ENCODE measurements at regions not wholly inside any gene's neighbourhood (a gene's known extent, or its start where the extent isn't known, plus 50 kb on each side); places are given as distances from the start of the nearest gene placed in this dataset.

GRCh38 chr18:55912919-55913318, 324.9 kb upstream of the TCF4 start:
- no peak for DNase-seq

- no peak for DNase-seq
Observed at GRCh38 chr18:55912071-55912470, 324.1 kb upstream of the TCF4 start.

DNA sequence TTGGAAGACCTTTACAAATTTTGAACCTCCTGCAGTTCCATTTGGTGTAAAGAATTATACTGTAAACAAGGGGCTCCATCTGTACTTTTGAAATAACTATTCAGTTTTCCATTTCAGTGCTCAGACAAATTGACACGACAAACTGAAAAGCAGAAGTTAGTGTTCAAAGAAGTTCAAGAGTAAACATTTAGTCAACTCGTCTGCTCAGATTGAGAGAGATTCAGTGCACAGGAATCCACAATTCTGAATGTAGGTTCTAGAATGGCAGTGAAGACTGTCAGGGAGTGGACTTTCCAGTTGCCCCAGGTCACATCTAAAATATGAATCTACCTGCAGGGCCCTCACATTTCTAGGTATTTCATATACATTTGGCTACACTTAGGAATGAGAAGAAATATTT, 322.3 kb upstream of the TCF4 start:
- DNase-seq = no peak

GRCh38 chr18:55908901-55909366, 320.9 kb upstream of the TCF4 start:
- DNase-seq = no peak

DNA sequence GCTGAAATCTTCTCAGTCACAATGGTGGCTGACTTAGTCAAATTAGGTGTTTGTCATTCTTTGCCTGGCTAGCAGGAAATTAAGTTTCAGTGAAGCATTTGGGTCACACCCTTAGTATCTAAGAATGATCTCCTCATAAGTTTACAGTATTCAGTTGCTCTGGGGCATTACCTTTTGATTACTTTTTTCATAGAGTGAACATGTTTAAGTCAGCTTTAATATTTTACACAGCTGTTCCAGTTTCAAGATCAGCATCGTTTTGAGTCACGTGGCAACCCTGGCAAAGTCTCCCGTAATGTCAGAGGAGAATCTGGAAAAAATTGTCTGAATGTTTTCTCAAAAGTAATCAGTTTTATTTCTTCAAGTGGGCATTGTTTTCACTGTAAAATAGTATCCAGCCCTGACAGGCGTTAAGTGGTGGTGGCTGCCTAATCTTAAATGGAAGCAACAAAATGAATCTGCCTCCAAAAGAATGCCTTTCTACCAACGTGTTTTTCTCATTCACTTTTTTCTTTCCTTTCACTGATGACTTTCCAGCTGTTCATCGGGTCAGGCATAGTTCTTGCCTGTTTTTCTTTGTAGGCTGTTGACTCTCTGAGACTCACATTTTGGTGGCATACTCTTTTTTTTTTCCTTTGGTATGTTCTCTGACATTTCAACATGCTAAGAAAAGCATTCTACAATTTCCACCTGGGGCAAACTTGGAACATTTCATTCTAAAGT, 319.6 kb upstream of the TCF4 start:
- DNase-seq = no peak

GRCh38 chr18:55906536-55906935, 318.5 kb upstream of the TCF4 start:
- no peak for DNase-seq

- no peak for DNase-seq
Observed at GRCh38 chr18:55903911-55904310, 315.9 kb upstream of the TCF4 start.

GRCh38 chr18:55900380-55900779, 312.4 kb upstream of the TCF4 start:
- no peak for DNase-seq

DNA sequence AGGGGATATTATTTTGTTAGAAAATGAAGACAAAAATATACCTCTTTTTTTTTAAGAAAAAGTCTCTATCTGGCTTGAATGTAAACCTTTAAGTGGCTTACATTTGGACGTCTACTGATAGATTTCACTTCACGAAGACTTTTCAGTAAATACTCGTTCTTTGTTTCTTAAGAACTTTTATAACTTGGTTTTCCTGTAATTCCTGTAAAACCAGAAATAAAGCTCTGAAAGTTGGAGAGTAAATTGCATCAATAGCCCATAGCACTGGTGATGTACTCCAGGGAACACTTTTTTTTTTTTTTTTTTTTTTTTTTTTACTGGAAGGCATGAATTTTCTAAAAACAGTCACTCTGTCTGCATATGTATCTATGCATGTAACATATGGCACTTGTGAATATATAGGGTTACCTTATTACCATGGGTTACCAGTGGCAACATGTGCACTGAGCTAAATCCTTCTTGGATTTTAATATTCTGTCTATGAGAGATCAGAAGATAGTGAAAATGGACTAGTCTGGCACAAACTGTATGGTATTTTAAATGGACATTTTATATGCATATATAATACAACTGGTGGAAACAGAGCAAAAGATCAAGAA, 309.2 kb upstream of the TCF4 start:
- DNase-seq = no peak

GRCh38 chr18:55893948-55894347, 306.0 kb upstream of the TCF4 start:
- peak; percentile 48 for DNase-seq

DNA sequence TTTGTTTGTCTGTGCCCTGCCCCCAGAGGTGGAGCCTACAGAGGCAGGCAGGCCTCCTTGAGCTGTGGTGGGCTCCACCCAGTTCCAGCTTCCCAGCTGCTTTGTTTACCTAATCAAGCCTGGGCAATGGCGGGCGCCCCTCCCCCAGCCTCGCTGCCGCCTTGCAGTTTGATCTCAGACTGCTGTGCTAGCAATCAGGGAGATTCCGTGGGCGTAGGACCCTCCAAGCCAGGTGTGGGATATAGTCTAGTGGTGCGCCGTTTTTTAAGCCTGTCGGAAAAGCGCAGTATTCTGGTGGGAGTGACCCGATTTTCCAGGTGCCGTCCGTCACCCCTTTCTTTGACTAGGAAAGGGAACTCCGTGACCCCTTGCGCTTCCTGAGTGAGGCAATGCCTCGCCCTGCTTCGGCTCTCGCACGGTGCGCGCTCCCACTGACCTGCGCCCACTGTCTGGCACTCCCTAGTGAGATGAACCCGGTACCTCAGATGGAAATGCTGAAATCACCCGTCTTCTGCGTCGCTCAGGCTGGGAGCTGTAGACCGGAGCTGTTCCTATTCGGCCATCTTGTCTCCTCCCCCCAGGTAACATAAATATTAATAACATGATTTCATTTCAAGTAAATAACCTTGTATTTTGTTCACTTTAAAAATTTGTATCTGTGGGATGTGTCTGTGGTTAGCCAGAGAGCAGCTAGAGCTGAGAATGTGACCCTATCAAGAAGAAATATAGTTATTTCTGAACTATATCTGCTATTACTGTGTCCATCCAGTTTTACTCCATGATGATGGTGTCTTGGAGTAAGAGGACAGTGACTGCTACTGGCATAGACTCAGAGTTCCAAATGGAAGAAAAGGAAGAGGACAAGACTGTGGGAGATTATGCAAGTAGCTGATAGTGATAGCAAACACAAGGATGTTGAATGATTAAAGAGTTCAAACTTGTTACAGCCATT, 305.1 kb upstream of the TCF4 start:
- peak; percentile 76 for DNase-seq

GRCh38 chr18:55886886-55887285, 298.9 kb upstream of the TCF4 start:
- no peak for DNase-seq

DNA sequence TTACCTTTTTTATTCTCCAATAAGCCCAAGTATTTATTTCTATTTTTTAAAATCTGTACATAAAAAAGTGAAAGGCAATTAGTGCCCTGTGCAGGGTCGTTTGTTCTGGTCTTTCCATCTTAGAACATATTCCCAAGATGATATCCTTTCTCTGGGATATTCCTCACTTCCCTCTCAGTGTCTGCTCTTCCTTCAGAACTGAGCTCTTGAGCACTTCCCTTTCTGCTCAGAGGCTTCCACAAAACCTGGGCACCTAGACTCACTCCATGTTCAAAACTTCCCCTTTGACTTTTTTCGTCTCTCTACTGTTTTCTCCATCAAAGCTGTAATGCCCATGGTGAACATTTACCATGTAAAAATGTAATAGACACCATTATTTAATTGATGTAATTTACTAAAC, 296.5 kb upstream of the TCF4 start:
- DNase-seq = no peak

DNA sequence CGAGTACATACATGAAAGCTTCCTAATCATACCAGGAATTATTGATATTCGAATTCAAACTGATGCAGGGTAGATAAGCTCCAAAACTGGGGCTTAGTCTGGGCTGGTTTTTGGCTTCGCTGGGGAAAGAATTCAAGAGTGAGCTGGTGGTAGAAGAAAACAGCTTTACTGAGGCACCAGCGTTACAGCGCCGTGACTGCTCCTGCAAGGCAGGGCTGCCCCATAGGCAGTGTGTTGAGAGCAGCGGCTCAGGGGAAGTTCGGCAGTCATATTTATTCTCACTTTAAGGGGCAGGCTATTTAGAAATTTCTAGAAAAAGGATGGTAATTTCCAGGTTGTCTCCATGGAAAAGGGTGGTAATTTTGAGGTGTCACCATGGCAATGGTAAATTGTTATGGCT, 292.6 kb upstream of the TCF4 start:
- DNase-seq = no peak

GRCh38 chr18:55879331-55879730, 291.3 kb upstream of the TCF4 start:
- no peak for DNase-seq

- no peak for DNase-seq
Observed at GRCh38 chr18:55878224-55878623, 290.2 kb upstream of the TCF4 start.

GRCh38 chr18:55877321-55877720, 289.3 kb upstream of the TCF4 start:
- DNase-seq = no peak

DNA sequence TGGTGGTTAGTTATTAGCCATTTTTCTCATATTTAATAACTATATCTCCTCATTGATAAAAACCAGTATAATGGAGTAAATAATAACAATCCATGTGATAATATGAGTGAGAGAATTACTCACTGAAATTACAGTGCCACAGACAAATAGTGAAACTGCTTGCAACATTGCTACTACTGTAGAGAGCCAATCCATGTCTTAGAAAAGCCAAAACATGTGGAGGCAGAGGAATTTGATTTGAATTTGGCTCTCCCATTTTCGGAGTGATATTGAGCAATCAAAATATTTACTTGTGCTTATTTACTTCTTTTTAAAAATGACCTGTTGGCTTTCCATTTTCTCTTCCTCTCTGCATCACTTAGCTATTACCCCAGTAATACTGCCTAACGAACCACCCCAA, 288.3 kb upstream of the TCF4 start:
- no peak for DNase-seq

GRCh38 chr18:55875371-55875901, 287.4 kb upstream of the TCF4 start:
- DNase-seq = no peak

GRCh38 chr18:55869556-55870501, 281.8 kb upstream of the TCF4 start:
- DNase-seq = no peak

DNA sequence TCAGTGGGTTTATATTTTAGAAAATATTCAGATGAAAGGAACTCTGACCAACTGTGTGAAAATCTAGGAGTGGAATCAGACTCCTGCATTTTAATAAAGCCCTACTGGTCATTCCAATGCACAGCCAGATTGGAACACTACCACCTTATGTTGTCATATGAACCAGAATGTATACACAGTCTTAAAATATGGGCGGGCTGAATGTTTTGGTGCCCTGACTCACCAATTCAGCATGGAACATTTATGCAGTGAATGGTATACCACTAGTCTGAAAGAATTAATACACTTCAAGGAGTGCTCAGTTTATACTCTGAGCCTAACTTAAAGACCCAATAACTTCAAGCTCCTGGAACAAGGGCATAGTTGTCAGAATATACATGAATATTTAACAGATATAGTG, 280.9 kb upstream of the TCF4 start:
- no peak for DNase-seq

GRCh38 chr18:55866886-55867285, 278.9 kb upstream of the TCF4 start:
- DNase-seq = no peak

Measured in NCI-H510A treated with DMSO at 0.1 percent for 48 hours (cell line).